CD14-positive monocyte (primary cell): ENCODE measurements at regions not wholly inside any gene's neighbourhood (a gene's known extent, or its start where the extent isn't known, plus 50 kb on each side); places are given as distances from the start of the nearest gene placed in this dataset.

Experiments
- DNase-seq, 3 donors: peaks; one replicate each; pipeline ENCODE4 v3.0.0-alpha.2; 2011 to 2022
- H2AFZ ChIP-seq: 2 replicates; pipeline ENCODE4 v1.6.0; 2012; ENCODE audit warnings: mild to moderate bottlenecking, low read depth, low read length, inconsistent platforms; ENCODE audit not compliant: insufficient read depth, poor library complexity, severe bottlenecking
- H3K27ac ChIP-seq, 2 donors: 1 replicate in 1 of 2; 2 replicates in 1 of 2; pipeline ENCODE4 v1.5.1; 2012 to 2013; ENCODE audit warnings: low read length in 2 of 2, control low read depth in 1 of 2, inconsistent platforms in 1 of 2, low read depth in 1 of 2, mild to moderate bottlenecking in 1 of 2
- H3K27me3 ChIP-seq, 2 donors: one replicate each; pipeline versions ENCODE4 v1.6.0 to v1.6.1; 2011 to 2013; ENCODE audit warnings: low read length in 2 of 2; ENCODE audit not compliant: control insufficient read depth in 2 of 2, insufficient read depth in 2 of 2
- H3K36me3 ChIP-seq, 2 donors: replicated peaks in 1 of 2; 1 replicate in 1 of 2; 2 replicates in 1 of 2; pipeline versions ENCODE4 v1.5.1 to v1.6.1; 2012 to 2013; ENCODE audit warnings: low read length in 2 of 2, control low read depth in 1 of 2, inconsistent platforms in 1 of 2, mild to moderate bottlenecking in 1 of 2; ENCODE audit not compliant: insufficient read depth in 2 of 2, control insufficient read depth in 1 of 2
- H3K4me1 ChIP-seq, 2 donors: 1 replicate in 1 of 2; 2 replicates in 1 of 2; pipeline versions ENCODE4 v1.5.1 to v1.6.1; 2012 to 2013; ENCODE audit warnings: low read length in 2 of 2, control low read depth in 1 of 2, inconsistent platforms in 1 of 2, mild to moderate bottlenecking in 1 of 2, moderate library complexity in 1 of 2; ENCODE audit not compliant: insufficient read depth in 2 of 2, control insufficient read depth in 1 of 2
- H3K4me2 ChIP-seq: replicated peaks from 2 replicates; pipeline ENCODE3; 2012; ENCODE audit warnings: low read length, moderate library complexity, mild to moderate bottlenecking; ENCODE audit not compliant: poor library complexity, severe bottlenecking; ENCODE audit errors: extremely low read depth
- H3K4me3 ChIP-seq, 3 experiments: fragments of 200-600 bp in 1 of 3; sonication (generic) in 1 of 3; replicated peaks in 1 of 3; 1 replicate in 2 of 3; 2 replicates in 1 of 3; pipeline ENCODE4 v1.5.1; 2011 to 2013; ENCODE audit warnings: low read length in 3 of 3, mild to moderate bottlenecking in 3 of 3, control low read depth in 2 of 3, low read depth in 2 of 3, inconsistent platforms in 1 of 3, moderate library complexity in 1 of 3
- H3K79me2 ChIP-seq: 2 replicates; pipeline ENCODE4 v1.6.0; 2012; ENCODE audit warnings: mild to moderate bottlenecking, control low read depth, inconsistent platforms, low read length, moderate library complexity; ENCODE audit not compliant: insufficient read depth
- H3K9ac ChIP-seq: 2 replicates; pipeline ENCODE4 v1.6.0; 2017; ENCODE audit warnings: low read length, mild to moderate bottlenecking; ENCODE audit not compliant: insufficient read depth, poor library complexity, severe bottlenecking
- H3K9me3 ChIP-seq, 2 donors: replicated peaks in 1 of 2; 1 replicate in 1 of 2; 2 replicates in 1 of 2; pipeline versions ENCODE4 v1.5.1 to v1.6.1; 2012 to 2013; ENCODE audit warnings: low read length in 2 of 2, control low read depth in 1 of 2; ENCODE audit not compliant: control insufficient read depth in 1 of 2, insufficient read depth in 1 of 2
- H4K20me1 ChIP-seq: 2 replicates; pipeline ENCODE4 v1.6.0; 2012; ENCODE audit warnings: mild to moderate bottlenecking, low read length, control low read depth, moderate library complexity; ENCODE audit not compliant: insufficient read depth
- H3K27ac Mint-ChIP-seq, 7 donors: one replicate each; pipeline ENCODE4 v1.8.0; 2020; ENCODE audit warnings: mild to moderate bottlenecking in 7 of 7, mixed read lengths in 7 of 7, moderate library complexity in 6 of 7, inconsistent platforms in 2 of 7
- H3K27me3 Mint-ChIP-seq, 3 donors: one replicate each; pipeline ENCODE4 v1.8.0; 2021 to 2022; ENCODE audit warnings: low read depth in 3 of 3, mild to moderate bottlenecking in 3 of 3, mixed read lengths in 3 of 3, moderate library complexity in 3 of 3, inconsistent platforms in 1 of 3
- H3K36me3 Mint-ChIP-seq, 2 donors: one replicate each; pipeline ENCODE4 v1.8.0; 2020; ENCODE audit warnings: mixed read lengths in 2 of 2, inconsistent platforms in 1 of 2, mild to moderate bottlenecking in 1 of 2
- H3K4me1 Mint-ChIP-seq: one replicate; pipeline ENCODE4 v1.8.0; 2020; ENCODE audit warnings: mild to moderate bottlenecking, mixed read lengths
- H3K4me3 Mint-ChIP-seq, 2 donors: one replicate each; pipeline ENCODE4 v1.8.0; 2020; ENCODE audit warnings: mild to moderate bottlenecking in 2 of 2, mixed read lengths in 2 of 2, moderate library complexity in 1 of 2
- H3K9me3 Mint-ChIP-seq, 7 donors: one replicate each; pipeline ENCODE4 v1.8.0; 2020 to 2022; ENCODE audit warnings: mixed read lengths in 7 of 7, mild to moderate bottlenecking in 6 of 7, moderate library complexity in 6 of 7, inconsistent platforms in 2 of 7
- CTCF ChIP-seq: fragments of 200-600 bp; IDR thresholded peaks from one replicate; pipeline ENCODE4 v1.8.0; 2022; ENCODE audit warnings: antibody characterized with exemption, mild to moderate bottlenecking
- WGBS: methylation state at CpG from one replicate; pipeline ENCODE4 v1.1.5; 2013; ENCODE audit warnings: missing lambda C conversion rate; ENCODE audit not compliant: insufficient coverage; 5-methylcytosine and 5-hydroxymethylcytosine counted together
- intact Hi-C, 2 donors: fragments of 100-400 bp; cut with micrococcal nuclease; formaldehyde crosslinking; loops; one replicate each; pipeline versions ENCODE4 v1.15.0 to v1.15.1; 2023

- peaks cover 0 to 6% (median 4%) of the 10 kb centered on the region in 7 donors for H3K9me3 Mint-ChIP-seq
- DNase-seq: no peak
- no peak overlapping the region for H3K9ac ChIP-seq
- H4K20me1 ChIP-seq: no peaks in the 10 kb centered on the region
- H3K27ac ChIP-seq: no peak overlapping the region
- no peak for TF ChIP-seq CTCF
- no peaks in the 10 kb centered on the region for H3K4me1 Mint-ChIP-seq
- no peak overlapping the region for H3K4me3 Mint-ChIP-seq
- no peak overlapping the region for H2AFZ ChIP-seq
- H3K27me3 Mint-ChIP-seq: no peaks in the 10 kb centered on the region
- no peaks in the 10 kb centered on the region for H3K36me3 Mint-ChIP-seq
- peaks cover 0 to 10% of the 10 kb centered on the region in 2 donors for H3K9me3 ChIP-seq
- intact Hi-C loops: no loop called here
- no peaks in the 10 kb centered on the region for H3K4me1 ChIP-seq
- H3K4me3 ChIP-seq: no peak overlapping the region
- no peaks in the 10 kb centered on the region for H3K36me3 ChIP-seq
- H3K27ac Mint-ChIP-seq: no peak overlapping the region
- no peaks in the 10 kb centered on the region for H3K79me2 ChIP-seq
- no peak overlapping the region for H3K4me2 ChIP-seq
- WGBS: no CpG with 5 or more reads among the region's 1 CpG
- H3K27me3 ChIP-seq: no peaks in the 10 kb centered on the region
Observed at GRCh38 chr13:70668293-70668692, 560.0 kb upstream of the KLHL1 start.

- H4K20me1 ChIP-seq: no peaks in the 10 kb centered on the region
- no peaks in the 10 kb centered on the region for H3K36me3 ChIP-seq
- H3K79me2 ChIP-seq: no peaks in the 10 kb centered on the region
- no peak overlapping the region for H2AFZ ChIP-seq
- no peak for TF ChIP-seq CTCF
- H3K4me3 ChIP-seq: no peak overlapping the region
- Mint-ChIP-seq H3K4me3 (no peak overlapping the region), H3K27ac (no peak overlapping the region), H3K36me3 (no peaks in the 10 kb centered on the region), H3K4me1 (no peaks in the 10 kb centered on the region), H3K9me3 (no peaks in the 10 kb centered on the region), H3K27me3 (no peaks in the 10 kb centered on the region)
- DNase-seq: no peak
- intact Hi-C loops: no loop called here
- H3K4me1 ChIP-seq: no peaks in the 10 kb centered on the region
- H3K27ac ChIP-seq: no peak overlapping the region
- H3K27me3 ChIP-seq: no peaks in the 10 kb centered on the region
- H3K9me3 ChIP-seq: no peaks in the 10 kb centered on the region
- no peak overlapping the region for H3K4me2 ChIP-seq
- no peak overlapping the region for H3K9ac ChIP-seq
- WGBS: no CpG with 5 or more reads among the region's 1 CpG
Observed at GRCh38 chr13:70666883-70667556, 558.8 kb upstream of the KLHL1 start.
